Activated gamma-delta T cell treated with Interleukin-2 at 50 U/mL for 16 hours (primary cell): ENCODE measurements at regions not wholly inside any gene's neighbourhood (a gene's known extent, or its start where the extent isn't known, plus 50 kb on each side); places are given as distances from the start of the nearest gene placed in this dataset.

ENCODE experiments used
- DNase-seq: peaks from one replicate; pipeline ENCODE4 v3.0.0-alpha.2; 2020

DNA sequence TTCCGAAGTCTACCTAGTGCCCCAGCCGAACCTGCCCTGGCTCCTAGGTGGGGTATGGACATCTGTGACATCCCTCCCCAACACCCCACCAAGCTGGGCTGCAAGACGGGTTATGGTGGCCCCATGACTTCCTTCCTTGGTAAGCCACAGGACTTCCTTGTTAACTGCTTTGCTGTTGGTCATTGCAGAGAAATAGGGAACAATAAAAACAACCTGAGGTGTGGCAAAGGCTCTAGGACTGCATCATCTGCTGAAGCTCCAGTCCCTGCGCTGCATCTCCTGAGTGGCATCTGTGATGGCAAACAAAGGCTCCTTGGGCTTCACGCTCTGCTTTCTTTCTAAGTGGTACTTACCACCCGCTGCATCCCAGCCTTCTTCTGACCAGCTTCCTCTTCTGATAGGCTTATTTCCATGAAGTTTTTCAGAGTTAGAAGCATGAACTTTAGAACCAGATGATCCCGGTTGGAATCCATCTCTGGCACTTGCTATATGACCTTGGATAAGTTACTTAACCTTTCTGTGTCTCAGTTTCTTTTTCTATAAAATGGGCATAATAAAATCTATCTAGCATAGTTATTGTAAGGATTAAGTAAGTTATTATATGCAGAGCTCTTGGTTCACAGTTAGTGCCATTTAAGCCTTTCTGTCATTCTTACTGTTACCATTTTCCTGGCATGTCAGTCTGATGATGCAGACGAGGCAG is 216.8 kb downstream of the RPS24 start:
- no peak for DNase-seq

DNA sequence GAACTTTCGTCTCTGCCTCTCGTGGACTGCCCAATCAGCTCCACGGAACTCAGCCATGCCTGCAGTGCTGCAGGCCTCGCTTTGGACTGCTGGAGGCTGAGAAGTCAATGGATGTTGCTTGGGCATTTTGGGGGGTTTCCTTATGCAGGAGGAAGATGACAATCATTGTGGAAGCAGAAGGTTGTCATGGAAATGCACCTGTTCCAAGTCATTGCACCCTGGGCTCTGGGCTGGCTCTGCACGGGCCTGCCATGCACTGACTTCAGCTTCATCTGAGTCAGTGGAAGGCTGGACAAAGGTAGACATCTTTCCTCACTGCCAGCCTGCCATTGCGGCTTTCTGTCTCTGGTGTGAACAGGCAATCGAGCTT is 217.3 kb downstream of the RPS24 start:
- no peak for DNase-seq

DNA sequence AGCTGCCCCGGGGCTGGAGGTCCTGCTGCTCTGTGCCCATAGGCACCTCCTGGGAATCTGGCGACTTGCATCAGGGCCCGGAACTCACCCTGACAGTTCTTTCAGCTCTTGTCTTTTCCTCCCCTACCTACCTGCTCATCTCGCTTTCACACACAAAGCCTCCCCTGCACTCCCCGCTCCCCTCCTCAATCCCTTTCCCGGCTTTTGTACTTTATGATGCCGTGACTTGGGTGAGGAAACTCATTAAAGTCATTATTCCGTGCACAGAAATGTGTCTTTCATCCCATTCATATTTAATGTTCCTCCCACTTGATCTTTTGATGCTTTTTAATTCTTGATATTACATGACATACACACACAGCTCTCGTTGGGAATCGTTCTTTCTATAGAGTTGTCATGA is 218.6 kb downstream of the RPS24 start:
- DNase-seq: no peak

DNA sequence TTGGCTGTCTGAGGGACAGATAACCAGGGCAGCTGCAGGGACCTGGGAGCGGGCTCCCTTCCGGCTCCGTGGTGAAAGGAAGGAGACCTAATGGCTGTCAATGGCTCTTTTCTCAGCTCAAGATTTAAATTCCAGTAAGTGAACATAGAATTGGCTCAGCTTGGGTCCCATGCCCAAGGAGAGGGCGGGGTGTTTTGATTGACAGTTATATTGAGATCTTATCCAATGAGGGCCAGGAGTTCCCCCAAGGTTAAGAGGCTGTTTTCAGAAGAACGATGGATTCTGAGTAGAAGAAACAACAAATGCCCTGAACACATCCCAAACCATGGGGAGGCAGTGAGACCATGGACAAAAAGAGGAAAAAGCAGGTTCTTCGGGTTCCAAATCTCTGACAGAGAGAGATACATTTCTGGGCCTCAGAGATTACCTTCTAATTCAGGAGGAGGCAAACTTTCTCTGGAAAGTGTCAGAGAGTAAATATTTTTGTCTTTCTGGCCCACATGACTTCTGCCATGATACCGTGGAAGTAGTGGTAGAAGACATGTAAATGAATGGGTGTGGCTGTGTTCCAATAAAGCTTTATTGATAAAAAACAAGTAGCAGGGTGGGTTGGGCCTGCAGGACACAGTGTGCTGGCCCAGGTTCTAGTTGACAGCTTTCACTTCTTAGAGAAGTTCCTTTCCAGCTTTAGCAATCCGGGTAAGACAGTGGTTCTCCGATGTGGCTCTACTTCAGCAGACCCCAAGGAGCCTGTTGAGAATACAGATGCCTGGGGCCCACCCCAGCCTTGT is 219.6 kb downstream of the RPS24 start:
- DNase-seq: no peak

DNA sequence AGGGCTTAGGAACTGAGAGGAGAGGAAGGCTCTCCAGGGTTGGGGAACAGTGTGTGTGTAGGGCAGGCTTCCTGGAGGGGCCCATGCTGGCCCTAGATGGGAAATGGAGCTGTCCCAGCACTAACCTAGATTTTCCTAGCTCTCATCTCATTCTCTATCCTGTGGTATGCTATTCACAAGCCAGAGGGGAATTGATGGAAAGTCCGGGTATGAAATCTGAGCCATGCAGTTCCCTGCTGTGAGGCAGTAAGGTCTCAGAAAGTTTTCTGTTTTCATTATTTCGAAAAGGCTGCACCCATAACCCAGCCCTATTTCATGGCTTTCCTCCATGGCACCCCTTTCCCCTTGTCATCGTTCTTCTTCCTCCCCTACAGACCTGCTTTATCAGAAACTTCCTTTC is 220.3 kb downstream of the RPS24 start:
- no peak for DNase-seq

DNA sequence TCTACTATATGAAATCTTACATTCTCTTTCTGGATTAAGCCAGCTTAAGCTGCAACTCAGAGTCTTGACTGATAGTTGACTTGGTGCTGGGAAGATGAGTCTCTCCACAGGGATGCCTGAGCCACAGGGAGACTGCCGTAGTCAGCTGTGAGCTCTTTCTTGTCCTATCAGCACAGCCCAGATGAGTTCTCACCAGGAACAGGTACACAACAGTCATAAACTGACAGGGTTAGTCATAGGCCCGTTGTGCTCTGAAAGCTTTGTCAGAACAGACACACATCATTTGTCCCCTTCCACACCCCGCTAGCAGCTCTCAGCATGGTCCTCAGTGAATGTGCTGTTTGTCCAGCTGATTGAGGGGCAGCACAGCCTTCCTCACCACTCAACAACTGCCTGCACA is 221.6 kb downstream of the RPS24 start:
- DNase-seq: no peak

DNA sequence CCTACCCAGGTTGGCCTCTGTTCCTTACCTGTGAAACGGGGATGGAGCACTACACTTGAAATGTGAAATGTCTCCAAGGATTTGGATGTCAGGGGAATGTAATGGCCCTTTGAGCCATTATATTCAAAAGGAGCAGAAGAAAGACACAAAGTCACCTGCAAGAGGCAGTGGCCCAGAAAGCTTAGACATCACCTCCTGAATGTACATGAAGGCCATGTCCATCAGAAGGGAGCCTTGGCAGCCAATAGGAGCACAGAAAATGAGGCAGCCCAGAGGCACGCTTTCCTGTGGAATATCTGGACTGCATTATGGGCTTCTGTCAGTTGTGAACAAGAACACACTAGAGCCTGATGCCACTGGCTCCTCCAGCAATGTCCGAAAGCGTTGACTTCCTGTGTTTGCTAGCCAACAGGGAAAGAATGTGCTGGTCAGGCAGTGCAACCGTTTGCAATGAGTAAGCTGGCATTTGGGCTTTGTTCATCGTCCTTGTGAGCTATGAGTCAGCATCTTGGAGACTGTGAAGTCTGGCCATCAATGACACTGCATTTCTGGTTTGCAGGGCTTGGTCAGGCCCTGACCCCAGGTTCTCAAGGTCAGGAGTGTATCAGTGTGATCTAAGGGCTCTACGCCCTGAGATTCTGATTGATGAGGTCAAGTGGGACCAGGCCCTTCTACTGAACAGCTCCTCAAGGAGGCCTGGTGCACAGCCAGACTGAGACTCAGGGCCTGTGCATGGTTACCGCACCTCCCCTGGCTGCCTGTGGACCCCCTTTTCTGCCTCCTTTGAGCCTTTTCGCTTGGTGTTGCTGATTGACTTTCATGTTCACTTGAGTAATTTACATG is 222.4 kb downstream of the RPS24 start:
- no peak for DNase-seq

DNA sequence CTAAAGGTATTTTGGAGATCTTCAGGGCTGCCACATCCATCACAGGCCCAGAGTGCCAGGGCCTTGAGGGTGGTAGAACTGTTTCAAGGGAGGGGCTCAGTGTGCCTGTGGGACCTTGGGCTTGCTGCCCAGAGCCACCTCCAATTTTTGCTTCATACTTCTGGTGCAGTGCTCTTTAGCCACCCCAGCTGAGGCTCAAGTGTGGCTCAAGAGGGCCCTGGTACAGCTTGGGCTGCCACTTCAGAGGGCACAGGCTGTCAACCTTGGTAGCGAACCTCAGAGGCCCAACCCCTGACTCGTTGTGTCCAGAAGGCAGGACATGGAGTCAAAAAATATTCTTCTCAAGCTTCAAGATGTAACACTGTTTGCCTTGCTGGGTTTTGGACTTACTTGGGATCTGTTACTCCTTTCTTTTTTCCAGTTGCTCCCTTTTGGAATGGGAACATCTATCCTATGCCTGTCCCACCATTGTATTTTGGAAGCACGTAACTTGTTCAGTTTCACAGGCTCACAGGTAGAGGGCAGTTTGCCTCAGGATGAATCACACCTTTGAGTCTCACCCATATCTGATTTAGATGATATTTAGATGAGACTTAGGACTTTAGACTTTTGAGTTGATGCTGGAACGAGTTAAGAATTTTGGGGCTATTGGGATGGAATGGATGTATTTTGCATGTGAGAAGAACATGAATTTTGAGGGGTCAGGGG is 224.8 kb downstream of the RPS24 start:
- no peak for DNase-seq

DNA sequence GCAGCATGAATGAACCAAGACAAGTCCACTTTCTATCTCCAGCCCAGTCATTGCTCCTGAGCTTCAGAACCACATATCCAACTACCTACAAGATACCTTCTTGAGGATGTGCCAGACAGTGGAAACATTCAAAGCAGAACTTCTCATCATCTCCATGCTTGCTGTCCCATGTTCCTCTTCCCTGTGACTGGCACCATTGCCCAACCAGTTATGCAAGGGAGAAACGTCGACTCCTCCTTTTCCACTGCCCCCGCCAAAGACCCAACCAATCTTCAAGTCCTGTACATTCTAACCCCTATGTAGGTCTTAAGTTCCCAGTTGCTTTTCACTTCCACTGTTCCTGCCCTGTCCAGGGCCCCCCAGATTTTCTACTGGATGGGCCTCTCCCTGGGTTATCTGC is 225.7 kb downstream of the RPS24 start:
- DNase-seq: no peak

DNA sequence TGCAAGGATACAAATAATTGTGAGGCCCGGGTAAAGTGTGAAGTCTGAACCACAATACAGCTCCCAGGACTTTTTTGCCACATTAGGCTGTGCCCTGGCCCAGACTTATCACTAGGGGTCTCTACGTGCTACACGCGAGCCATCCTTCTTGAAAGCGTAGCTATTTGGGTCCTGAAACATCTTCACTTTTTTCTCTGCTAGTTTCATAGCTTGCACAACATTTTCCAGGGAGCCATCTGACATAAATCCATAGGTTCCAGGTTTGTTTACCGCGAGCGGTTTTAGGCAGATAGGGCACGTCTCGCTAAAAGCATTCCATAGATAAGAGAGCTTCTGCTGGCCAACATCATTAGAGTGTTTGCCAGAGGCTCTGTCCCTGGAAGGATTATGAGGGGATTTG is 226.5 kb downstream of the RPS24 start:
- no peak for DNase-seq

DNA sequence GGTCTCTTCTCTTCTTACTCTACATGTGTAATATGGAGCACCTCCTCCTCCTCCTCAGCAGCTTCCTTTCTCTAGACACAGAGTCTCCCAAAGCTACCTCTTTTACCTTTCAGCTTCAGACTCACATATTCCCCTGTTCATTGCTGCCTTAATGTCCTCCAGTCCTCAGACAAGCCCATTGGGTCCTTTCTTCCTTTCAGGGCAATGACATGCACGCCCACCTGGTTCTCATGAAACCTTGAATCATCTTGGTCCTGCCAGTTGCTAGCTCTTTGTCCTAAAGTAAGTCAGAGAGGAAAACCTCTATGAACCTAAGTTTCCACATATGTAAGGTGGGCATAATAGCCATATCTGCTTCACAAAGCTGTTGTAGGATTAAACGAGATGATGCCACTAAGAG is 227.0 kb downstream of the RPS24 start:
- no peak for DNase-seq

DNA sequence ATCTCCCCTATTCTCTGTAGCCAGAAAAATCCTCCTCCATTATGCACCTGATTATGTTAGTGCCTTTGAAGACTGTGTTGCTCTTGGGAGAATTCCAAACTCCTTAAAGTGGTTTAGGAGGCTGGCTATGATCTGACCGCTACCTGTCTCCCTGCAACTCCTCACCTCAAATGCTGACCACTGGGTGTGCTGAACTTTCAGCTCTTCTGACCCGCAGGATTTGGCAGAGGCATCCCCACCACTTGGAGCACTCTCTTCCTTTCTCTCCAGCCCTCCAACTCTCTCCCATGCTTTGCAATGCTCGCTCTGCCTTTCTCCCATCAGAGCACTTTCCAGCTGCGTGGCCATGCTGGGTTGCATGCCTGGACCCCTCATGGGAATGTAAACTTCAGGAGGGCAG is 227.6 kb downstream of the RPS24 start:
- no peak for DNase-seq

DNA sequence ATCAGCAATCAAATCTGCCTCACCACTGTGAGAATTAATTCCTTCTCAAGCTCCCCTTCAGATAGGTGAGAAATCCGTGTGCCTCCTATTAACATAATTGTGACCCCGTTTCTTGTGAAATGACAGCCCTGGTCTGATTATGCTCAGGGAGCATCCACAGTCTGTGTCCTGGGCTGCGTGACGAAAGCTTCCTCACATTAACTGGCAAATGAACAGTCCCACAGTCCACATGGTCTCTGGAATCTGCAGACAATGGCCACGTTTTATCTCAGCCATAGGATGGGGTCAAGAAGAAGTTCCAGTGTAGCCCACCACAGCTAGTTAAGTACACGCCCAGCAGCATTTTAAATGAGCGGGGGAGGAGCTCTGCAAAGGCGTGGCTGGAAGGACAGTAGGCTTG is 229.2 kb downstream of the RPS24 start:
- DNase-seq: no peak

DNA sequence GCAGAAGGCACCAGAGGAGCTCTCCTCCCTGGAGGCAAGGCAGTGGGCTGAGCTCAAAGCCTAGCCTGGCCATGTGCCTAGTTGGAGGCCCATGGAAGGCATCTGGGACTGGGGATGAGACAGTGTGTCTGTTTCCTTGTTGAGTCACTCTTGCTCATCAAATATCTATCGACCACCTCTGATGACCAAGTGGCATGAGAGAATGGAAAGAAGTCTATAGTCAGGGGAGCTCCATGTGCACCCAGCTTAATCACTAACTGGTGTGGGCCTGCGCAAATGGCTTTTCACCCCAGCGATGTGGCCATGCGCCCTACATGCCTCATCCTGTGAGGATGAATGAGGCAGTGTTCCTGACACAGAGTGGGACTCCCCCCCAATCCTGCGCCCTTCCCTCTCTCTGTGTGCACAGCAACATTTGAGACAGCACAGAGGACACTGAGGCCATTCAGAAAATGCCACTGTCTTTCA is 229.9 kb downstream of the RPS24 start:
- no peak for DNase-seq

DNA sequence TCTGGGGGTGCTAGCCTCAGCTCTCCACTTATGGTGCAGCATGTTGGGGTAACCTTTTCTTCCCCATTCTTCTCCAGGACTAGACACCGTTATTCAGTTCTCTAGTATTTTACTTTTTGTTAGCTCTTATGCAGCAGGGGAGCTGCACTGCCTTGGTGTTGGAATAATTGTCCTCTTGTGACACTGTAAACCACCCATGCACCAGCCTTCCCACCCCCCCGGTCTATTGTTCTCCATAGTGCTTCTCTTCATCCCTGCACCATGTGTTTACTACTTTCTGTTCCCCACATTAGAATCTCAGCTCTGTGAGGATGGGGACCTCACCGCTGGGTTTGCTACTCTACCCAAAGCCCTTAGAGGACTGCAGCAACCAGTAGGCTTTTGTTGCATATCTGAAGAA is 230.7 kb downstream of the RPS24 start:
- no peak for DNase-seq

DNA sequence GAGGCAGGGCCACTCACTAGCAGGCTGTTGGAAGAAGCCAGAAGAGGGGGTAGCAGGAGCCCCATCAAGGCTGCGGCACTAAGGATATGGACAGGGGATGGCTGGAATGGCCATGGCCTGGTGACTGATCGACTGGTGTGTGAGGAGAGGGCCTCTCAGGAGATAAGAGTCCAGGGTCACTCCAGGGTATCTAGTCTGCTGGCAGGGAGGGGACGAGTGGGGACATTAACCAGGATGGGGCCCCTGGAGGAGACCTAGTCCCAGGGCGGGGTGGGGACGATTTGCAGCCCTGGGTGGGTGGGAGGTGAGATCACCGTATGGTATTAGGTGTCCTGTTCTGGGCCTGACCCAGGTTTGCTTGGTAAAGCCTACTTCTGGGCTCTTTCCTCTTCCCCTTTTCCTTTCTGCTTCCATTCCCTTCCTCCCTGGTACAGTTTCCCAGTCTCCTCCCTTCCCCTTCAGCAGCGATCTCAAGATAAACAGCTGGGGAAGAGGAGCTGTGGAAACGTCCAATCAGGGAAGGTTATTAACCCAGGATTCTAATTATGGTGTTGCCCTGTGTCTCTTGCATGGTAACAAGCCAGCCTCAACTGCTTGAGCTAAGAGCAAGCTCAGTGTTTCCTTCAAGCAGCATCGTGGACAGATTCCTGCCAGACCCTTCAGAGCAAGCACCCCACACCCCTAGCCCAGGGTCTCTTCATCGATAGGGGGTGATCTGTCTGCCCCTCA is 233.2 kb downstream of the RPS24 start:
- no peak for DNase-seq

DNA sequence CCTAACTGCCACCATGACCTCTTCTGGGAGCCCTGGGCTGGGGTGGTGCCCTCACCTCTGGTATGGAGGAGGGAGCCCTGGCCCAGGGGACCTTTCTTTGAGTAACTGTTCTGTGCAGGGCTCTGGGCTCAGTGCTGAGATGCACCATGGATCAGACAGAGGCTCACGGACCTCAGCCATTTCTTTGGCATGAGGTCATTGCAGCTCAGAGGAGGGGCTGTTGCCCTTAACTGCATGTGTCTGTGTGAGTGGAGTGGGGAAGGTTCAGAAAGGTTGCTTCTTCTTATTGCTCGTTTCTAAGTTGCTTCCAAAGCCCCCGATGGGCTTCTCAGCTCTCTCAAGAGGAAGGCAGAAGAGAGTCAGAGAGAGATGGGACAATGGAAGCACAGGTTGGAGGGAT is 233.9 kb downstream of the RPS24 start:
- DNase-seq: no peak

DNA sequence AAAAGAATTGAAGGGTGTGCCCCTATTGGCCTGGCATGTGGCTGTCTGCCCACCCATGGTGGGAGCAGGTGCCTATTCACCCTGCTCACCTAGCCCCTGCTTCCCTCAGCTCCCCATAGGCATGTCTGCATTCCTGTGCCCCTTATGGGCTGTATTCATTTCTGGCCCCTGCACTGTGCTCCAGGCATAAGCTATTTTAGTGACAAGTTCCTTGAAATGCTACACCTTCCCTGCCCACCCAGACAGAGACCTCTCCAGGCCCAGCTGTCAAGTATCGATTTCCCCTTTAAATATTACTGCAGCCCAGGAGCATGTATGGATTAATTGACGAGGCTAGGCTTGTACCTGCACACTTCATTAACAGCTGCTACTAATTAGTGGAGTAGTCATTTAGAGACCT is 235.4 kb downstream of the RPS24 start:
- DNase-seq: no peak

DNA sequence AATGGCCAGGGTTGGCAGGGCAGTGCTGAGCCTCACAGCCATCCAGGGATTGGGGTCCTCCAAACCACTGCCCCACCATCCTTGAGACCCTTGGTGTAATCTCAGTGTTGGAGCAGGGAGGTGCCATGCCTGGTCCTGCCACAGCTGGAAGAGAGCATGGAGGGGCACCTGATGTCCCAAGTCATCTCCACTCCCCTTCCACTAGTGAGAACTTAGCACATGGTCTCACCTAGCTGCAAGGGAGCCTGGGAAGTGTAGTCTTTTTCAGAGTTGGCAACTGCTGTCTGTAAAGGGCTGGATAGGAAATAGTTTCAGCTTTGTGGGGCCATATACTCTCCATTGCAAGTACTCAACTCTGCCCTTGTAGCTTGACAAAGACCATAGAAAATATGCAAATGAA is 238.7 kb downstream of the RPS24 start:
- DNase-seq: no peak

DNA sequence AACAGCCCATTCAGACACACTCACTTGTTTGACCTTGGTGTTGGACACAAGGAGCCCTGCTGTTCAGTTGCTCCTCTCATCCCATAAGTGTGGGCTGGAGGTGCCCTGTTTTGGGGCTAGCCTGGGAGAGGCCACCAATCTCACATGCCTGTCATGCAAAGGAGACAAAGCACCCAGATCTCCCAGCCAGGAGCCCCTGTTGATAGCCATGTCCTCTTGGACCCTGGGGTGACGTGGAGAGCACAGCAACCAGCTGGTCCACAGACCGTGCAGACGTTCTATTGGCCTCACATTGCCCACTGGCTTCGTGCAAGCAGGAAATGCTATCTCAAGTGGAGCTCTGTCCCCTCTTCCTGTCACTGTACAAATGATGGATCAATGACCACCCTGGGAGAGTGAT is 240.8 kb downstream of the RPS24 start:
- no peak for DNase-seq

DNA sequence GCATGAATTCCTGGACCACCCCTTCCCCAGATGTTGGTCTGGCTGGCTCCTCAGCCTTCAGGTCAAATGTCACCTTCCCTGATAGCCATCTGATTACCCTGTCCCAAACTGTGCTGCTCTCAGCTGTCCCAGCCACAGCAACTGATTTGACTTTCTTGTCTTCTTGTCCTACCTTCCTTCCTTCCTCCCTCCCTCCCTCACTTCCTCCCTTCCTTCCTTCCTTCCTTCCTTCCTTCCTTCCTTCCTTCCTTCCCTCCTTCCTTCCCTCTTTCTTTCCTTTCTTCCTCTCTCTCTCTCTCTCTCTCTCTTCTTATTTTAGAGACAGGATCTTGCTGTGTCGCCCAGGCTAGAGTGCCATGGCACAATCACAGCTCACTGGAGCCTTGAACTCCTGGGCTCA is 242.5 kb downstream of the RPS24 start:
- no peak for DNase-seq

DNA sequence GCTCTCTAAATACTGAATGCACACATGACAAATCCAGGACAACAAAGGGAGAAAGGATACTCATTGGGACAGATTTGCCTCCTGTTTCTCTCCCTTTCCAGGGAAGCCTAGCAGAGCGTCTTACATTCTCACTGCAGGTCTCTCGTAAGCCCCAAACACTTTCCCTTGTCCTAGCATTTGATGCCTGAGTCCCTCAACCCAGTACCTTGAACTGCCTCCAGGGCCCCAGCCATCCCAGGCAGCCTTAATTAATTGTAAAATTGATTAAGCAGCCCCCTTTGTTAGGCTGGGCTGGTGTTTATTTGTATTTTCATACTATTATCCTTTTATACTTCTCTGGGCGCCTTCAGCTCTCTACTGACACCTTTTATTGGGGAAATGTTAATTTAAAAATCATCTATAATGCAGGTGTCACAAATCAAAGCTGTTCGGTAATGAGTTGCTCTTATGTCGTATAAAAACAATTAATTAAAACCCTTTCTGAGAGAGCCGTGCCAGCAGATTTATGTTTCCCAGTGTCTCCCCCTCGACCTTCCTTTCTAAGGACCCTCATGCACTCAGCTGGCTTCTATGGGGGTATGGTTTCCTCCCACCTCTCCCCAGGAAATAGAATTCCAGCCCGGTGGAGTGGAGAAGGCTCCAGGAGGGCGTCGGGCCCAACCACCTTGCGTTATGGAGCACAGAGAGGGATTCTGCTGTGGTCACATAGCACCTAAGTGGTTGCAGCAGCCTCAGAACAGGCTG is 243.8 kb downstream of the RPS24 start:
- no peak for DNase-seq
